ENCODE measurements at regions not wholly inside any gene's neighbourhood (a gene's known extent, or its start where the extent isn't known, plus 50 kb on each side); places are given as distances from the start of the nearest gene placed in this dataset.
"Not testable (repeated sequence)": the region's sequence is repeated elsewhere in the genome, so short reads cannot be mapped to it uniquely, and the experiment has no call there.

DNA sequence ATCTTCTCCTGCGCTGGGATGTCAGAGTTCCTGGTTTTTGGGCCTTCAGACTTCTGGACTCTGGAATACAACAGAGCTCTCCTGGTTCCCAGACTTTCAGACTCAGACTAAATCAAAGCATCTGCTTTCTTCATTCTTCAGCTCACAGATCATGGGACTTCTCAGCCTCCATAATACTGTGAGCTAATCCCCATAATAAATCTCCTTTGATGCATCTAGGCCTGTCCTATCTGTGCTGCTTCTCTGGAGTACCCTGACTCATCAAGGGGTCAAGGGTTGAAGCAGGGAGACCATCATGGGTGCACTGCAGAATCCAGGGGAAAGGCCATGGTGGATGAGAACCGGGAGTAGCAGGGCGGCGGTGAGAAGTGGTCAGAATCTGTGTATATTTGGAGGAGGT lies 1094.1 kb upstream of the TMEM132C start:
- H2AFZ ChIP-seq (ENCODE audit: low read length): no peak overlapping the region
- H3K4me2 ChIP-seq (ENCODE audit: low read depth, low read length, poor library complexity, severe bottlenecking): no peak overlapping the region
- no peaks in the 10 kb centered on the region for H3K4me1 ChIP-seq (ENCODE audit: low read length)
- no peak overlapping the region for H3K4me3 ChIP-seq (ENCODE audit: low read length)
- no peaks in the 10 kb centered on the region for H3K9me2 ChIP-seq (replicated peaks; ENCODE audit: insufficient read depth, low read length)
- H3K27me3 ChIP-seq (ENCODE audit: low read length): no peaks in the 10 kb centered on the region
- no peaks in the 10 kb centered on the region for H3K36me3 ChIP-seq (ENCODE audit: insufficient read depth, low read length)
- H3K27ac ChIP-seq (ENCODE audit: low read length): no peak overlapping the region
- H3K79me2 ChIP-seq (ENCODE audit: low read length): no peaks in the 10 kb centered on the region
- H4K20me1 ChIP-seq (ENCODE audit: insufficient read depth, low read depth, low read length): no peaks in the 10 kb centered on the region
- peaks cover 18% of the 10 kb centered on the region for H3K9me3 ChIP-seq (ENCODE audit: low read length)
- no peak for DNase-seq
- H3K9ac ChIP-seq (ENCODE audit: low read length): no peak overlapping the region

DNA sequence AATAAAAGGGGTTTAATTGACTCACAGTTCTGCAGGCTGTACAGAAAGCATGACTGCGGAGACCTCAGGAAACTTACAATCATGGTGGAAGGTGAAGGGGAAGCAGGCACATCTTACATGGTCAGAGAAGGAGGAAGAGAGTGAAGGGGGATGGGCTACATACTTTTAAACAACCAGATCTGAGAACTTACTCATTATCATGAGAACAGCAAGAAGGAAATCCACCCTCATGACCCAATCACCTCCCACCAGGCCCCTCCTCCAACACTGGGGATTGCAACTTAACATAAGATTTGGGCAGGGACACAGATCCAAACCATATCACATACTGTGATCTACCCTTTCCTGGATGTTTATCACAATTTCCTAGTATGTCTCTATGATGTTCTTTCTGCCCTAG lies 1093.0 kb upstream of the TMEM132C start:
- not testable (repeated sequence) for H3K79me2 ChIP-seq (ENCODE audit: low read length); H3K4me1 ChIP-seq (ENCODE audit: low read length); H3K9me2 ChIP-seq (replicated peaks; ENCODE audit: insufficient read depth, low read length); H3K4me3 ChIP-seq (ENCODE audit: low read length); H2AFZ ChIP-seq (ENCODE audit: low read length); DNase-seq; H3K36me3 ChIP-seq (ENCODE audit: insufficient read depth, low read length); H3K4me2 ChIP-seq (ENCODE audit: low read depth, low read length, poor library complexity, severe bottlenecking); H3K27me3 ChIP-seq (ENCODE audit: low read length); H3K27ac ChIP-seq (ENCODE audit: low read length); H4K20me1 ChIP-seq (ENCODE audit: insufficient read depth, low read depth, low read length); H3K9ac ChIP-seq (ENCODE audit: low read length)
- H3K9me3 ChIP-seq (ENCODE audit: low read length): peaks cover 21% of the 10 kb centered on the region

DNA sequence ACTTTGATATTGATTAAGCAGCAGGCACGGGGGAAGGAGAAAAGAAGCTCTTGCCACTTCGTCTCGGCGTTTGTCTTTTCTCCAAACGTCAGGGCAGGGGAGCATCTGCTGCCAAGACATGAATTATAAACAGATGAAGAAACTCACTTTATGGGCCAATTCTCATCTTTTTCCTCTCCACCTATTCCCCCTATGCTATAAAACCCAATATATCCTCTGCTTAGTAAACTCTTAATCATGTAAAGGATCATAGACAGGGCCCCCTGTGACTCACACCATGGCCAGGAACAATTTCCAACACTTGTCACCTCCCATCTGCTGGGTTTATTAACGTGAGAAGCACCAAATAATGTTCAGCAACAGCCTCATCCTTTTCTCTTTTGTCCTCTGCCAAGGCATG lies 1092.1 kb upstream of the TMEM132C start:
- no peak overlapping the region for H2AFZ ChIP-seq (ENCODE audit: low read length)
- no peaks in the 10 kb centered on the region for H3K79me2 ChIP-seq (ENCODE audit: low read length)

DNA sequence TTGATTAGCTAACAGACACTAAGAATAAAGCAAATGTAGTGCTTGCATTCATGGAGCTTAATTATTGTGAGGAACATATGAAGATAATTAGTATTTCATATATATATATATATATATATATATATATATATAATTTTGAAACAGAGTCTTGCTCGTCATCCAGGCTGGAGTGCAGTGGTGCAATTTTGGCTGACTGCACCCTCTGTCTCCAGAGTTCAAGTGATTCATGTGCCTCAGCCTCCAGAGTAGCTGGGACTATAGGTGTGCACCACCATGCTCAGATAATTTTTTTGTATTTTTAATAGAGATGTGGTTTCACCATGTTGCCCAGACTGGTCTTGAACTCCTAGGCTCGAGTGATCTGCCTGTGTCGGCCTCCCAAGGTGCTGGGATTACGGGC lies 1091.6 kb upstream of the TMEM132C start:
- Histone ChIP-seq H3K4me2 (ENCODE audit: low read depth, low read length, poor library complexity, severe bottlenecking) (no peak overlapping the region), H3K4me3 (ENCODE audit: low read length) (no peak overlapping the region), H3K9ac (ENCODE audit: low read length) (no peak overlapping the region), H3K36me3 (ENCODE audit: insufficient read depth, low read length) (no peaks in the 10 kb centered on the region), H3K9me3 (ENCODE audit: low read length) (peaks cover 21% of the 10 kb centered on the region), H3K27me3 (ENCODE audit: low read length) (no peaks in the 10 kb centered on the region), H3K27ac (ENCODE audit: low read length) (no peak overlapping the region), H4K20me1 (ENCODE audit: insufficient read depth, low read depth, low read length) (no peaks in the 10 kb centered on the region), H2AFZ (ENCODE audit: low read length) (no peak overlapping the region), H3K79me2 (ENCODE audit: low read length) (no peaks in the 10 kb centered on the region), H3K9me2 (replicated peaks; ENCODE audit: insufficient read depth, low read length) (no peaks in the 10 kb centered on the region), H3K4me1 (ENCODE audit: low read length) (no peaks in the 10 kb centered on the region)
- no peak for DNase-seq

More for the DNA sequence above, 1092.1 kb upstream of the TMEM132C start:
- Histone ChIP-seq H3K9me2 (replicated peaks; ENCODE audit: insufficient read depth, low read length) (no peaks in the 10 kb centered on the region), H3K4me3 (ENCODE audit: low read length) (no peak overlapping the region), H3K36me3 (ENCODE audit: insufficient read depth, low read length) (no peaks in the 10 kb centered on the region), H3K27me3 (ENCODE audit: low read length) (no peaks in the 10 kb centered on the region), H3K4me1 (ENCODE audit: low read length) (no peaks in the 10 kb centered on the region), H4K20me1 (ENCODE audit: insufficient read depth, low read depth, low read length) (no peaks in the 10 kb centered on the region), H3K27ac (ENCODE audit: low read length) (no peak overlapping the region), H3K9me3 (ENCODE audit: low read length) (peaks cover 21% of the 10 kb centered on the region), H3K4me2 (ENCODE audit: low read depth, low read length, poor library complexity, severe bottlenecking) (no peak overlapping the region), H3K9ac (ENCODE audit: low read length) (no peak overlapping the region)
- no peak for DNase-seq

DNA sequence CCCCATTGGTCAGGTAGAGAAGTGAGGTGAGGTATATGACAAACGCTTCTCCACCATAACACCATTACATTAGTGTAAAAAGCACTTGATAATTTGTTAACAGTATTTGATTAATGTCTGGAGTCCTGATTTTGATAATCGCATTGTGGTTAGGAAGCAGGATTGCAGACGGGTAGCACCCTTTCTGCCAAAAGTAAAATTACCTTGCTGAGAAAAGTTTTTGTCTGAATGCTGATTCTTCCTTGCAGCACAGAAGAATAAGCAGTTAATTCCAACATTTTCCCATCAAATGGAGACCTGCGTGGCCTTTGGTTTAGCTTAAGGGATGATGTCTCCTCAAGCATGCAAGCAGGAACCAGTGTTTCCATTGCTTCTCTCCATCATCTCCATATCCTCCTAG lies 1090.2 kb upstream of the TMEM132C start:
- no peak overlapping the region for H3K9ac ChIP-seq (ENCODE audit: low read length)
- H4K20me1 ChIP-seq (ENCODE audit: insufficient read depth, low read depth, low read length): no peaks in the 10 kb centered on the region
- no peak for DNase-seq
- H3K4me2 ChIP-seq (ENCODE audit: low read depth, low read length, poor library complexity, severe bottlenecking): no peak overlapping the region
- no peaks in the 10 kb centered on the region for H3K36me3 ChIP-seq (ENCODE audit: insufficient read depth, low read length)
- H3K79me2 ChIP-seq (ENCODE audit: low read length): no peaks in the 10 kb centered on the region
- H3K9me3 ChIP-seq (ENCODE audit: low read length): peaks cover 21% of the 10 kb centered on the region
- no peak overlapping the region for H3K4me3 ChIP-seq (ENCODE audit: low read length)
- H3K9me2 ChIP-seq (replicated peaks; ENCODE audit: insufficient read depth, low read length): no peaks in the 10 kb centered on the region
- no peaks in the 10 kb centered on the region for H3K4me1 ChIP-seq (ENCODE audit: low read length)
- H3K27ac ChIP-seq (ENCODE audit: low read length): no peak overlapping the region
- no peaks in the 10 kb centered on the region for H3K27me3 ChIP-seq (ENCODE audit: low read length)
- H2AFZ ChIP-seq (ENCODE audit: low read length): no peak overlapping the region

DNA sequence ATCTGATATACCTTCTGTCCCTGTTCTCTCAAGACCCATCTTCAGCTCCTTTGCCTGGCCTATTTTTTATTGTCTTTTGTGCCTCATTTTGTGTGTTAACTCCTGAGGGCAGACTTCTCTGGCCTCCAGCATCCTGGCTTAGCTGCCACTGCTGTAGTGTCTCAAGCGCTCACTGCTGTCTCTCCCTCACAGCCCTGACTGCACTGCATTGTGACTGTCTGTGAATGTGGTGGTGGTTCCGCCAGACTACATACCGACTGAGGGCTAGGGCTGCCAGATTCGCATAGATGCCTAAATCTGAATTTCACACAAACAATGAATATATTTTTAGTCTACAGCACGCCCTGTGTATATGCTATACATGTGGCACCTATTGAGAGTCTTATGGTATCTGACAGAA lies 1088.9 kb upstream of the TMEM132C start:
- Histone ChIP-seq H3K9ac (ENCODE audit: low read length) (no peak overlapping the region), H3K9me3 (ENCODE audit: low read length) (peaks cover 16% of the 10 kb centered on the region), H3K9me2 (replicated peaks; ENCODE audit: insufficient read depth, low read length) (no peaks in the 10 kb centered on the region), H3K27ac (ENCODE audit: low read length) (no peak overlapping the region), H3K79me2 (ENCODE audit: low read length) (no peaks in the 10 kb centered on the region), H3K4me1 (ENCODE audit: low read length) (no peaks in the 10 kb centered on the region), H4K20me1 (ENCODE audit: insufficient read depth, low read depth, low read length) (no peaks in the 10 kb centered on the region), H3K4me3 (ENCODE audit: low read length) (no peak overlapping the region), H3K36me3 (ENCODE audit: insufficient read depth, low read length) (no peaks in the 10 kb centered on the region), H3K4me2 (ENCODE audit: low read depth, low read length, poor library complexity, severe bottlenecking) (no peak overlapping the region), H3K27me3 (ENCODE audit: low read length) (no peaks in the 10 kb centered on the region), H2AFZ (ENCODE audit: low read length) (no peak overlapping the region)
- DNase-seq: no peak

DNA sequence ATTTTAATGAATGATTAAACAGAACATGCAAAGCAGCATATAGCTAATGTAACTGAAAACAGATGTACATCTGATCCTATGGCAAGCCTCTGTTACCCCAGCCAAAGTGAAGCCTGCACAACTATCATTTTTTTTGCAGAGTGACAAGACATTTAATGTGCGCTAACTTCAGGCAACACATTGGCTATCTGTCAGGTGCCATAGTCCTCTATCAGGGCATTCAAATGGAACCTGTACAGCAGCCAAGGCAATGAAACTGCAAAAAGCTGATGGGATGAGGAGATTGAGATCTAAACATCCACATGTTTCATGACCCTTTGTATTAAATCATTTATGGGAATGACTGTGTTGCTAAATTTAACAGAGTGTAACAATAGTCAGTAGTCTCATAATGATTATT lies 1088.5 kb upstream of the TMEM132C start:
- no peaks in the 10 kb centered on the region for H3K9me2 ChIP-seq (replicated peaks; ENCODE audit: insufficient read depth, low read length)
- no peaks in the 10 kb centered on the region for H4K20me1 ChIP-seq (ENCODE audit: insufficient read depth, low read depth, low read length)
- no peak overlapping the region for H3K9ac ChIP-seq (ENCODE audit: low read length)

DNA sequence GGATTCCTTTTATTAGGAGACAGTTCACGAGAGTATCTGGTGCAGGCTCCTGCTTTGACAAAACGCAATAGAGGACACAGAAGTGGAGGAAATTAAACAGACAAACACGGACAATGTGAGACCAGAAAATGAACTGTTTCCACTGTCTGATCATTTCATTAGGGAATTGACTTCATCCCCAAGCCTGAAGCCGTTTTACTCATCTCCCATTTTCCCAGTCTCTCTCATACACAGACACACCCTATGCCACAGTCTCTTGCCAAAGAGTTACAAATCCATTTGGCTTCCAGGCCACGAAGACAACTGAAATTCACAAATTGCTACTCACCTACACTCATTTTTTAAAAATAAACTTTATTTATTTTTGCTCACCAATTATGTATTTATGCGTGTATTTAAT lies 1087.8 kb upstream of the TMEM132C start:
- no peaks in the 10 kb centered on the region for H3K9me2 ChIP-seq (replicated peaks; ENCODE audit: insufficient read depth, low read length)
- no peak for DNase-seq

More for the DNA sequence above, 1088.5 kb upstream of the TMEM132C start:
- no peaks in the 10 kb centered on the region for H3K4me1 ChIP-seq (ENCODE audit: low read length)
- no peaks in the 10 kb centered on the region for H3K79me2 ChIP-seq (ENCODE audit: low read length)
- H3K9me3 ChIP-seq (ENCODE audit: low read length): peaks cover 16% of the 10 kb centered on the region
- no peak overlapping the region for H3K27ac ChIP-seq (ENCODE audit: low read length)
- H3K4me3 ChIP-seq (ENCODE audit: low read length): no peak overlapping the region
- no peak for DNase-seq
- no peaks in the 10 kb centered on the region for H3K27me3 ChIP-seq (ENCODE audit: low read length)
- H3K4me2 ChIP-seq (ENCODE audit: low read depth, low read length, poor library complexity, severe bottlenecking): no peak overlapping the region
- H3K36me3 ChIP-seq (ENCODE audit: insufficient read depth, low read length): no peaks in the 10 kb centered on the region
- no peak overlapping the region for H2AFZ ChIP-seq (ENCODE audit: low read length)

DNA sequence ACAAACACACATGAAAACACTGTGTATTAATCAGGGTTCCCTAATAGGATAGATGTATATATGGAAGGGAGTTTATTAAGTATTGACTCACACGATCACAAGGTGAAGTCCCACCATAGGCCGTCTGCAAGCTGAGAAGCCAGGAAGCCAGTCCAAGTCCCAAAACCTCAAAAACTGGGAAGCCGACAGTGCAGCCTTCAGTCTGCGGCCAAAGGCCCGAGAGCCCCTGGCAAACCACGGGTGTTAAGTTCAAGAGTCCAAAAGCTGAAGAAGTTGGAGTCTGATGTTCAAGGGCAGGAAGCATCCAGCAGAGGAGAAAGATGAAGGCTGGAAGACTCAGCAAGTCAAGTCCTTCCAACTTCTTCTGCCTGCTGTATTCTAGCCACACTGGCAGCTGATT lies 1085.0 kb upstream of the TMEM132C start:
- DNase-seq: no peak
- H3K9me2 ChIP-seq (replicated peaks; ENCODE audit: insufficient read depth, low read length): no peaks in the 10 kb centered on the region
- H3K36me3 ChIP-seq (ENCODE audit: insufficient read depth, low read length): no peaks in the 10 kb centered on the region
- no peaks in the 10 kb centered on the region for H3K79me2 ChIP-seq (ENCODE audit: low read length)
- no peak overlapping the region for H3K9ac ChIP-seq (ENCODE audit: low read length)
- H3K27me3 ChIP-seq (ENCODE audit: low read length): no peaks in the 10 kb centered on the region
- no peak overlapping the region for H3K4me3 ChIP-seq (ENCODE audit: low read length)
- no peak overlapping the region for H3K27ac ChIP-seq (ENCODE audit: low read length)
- H3K9me3 ChIP-seq (ENCODE audit: low read length): peaks cover 13% of the 10 kb centered on the region
- H2AFZ ChIP-seq (ENCODE audit: low read length): no peak overlapping the region
- no peak overlapping the region for H3K4me2 ChIP-seq (ENCODE audit: low read depth, low read length, poor library complexity, severe bottlenecking)
- H4K20me1 ChIP-seq (ENCODE audit: insufficient read depth, low read depth, low read length): no peaks in the 10 kb centered on the region
- H3K4me1 ChIP-seq (ENCODE audit: low read length): no peaks in the 10 kb centered on the region

More for the DNA sequence above, 1087.8 kb upstream of the TMEM132C start:
- H3K4me2 ChIP-seq (ENCODE audit: low read depth, low read length, poor library complexity, severe bottlenecking): no peak overlapping the region
- peaks cover 16% of the 10 kb centered on the region for H3K9me3 ChIP-seq (ENCODE audit: low read length)
- no peak overlapping the region for H2AFZ ChIP-seq (ENCODE audit: low read length)
- H3K4me3 ChIP-seq (ENCODE audit: low read length): no peak overlapping the region
- H4K20me1 ChIP-seq (ENCODE audit: insufficient read depth, low read depth, low read length): no peaks in the 10 kb centered on the region
- H3K36me3 ChIP-seq (ENCODE audit: insufficient read depth, low read length): no peaks in the 10 kb centered on the region
- no peak overlapping the region for H3K9ac ChIP-seq (ENCODE audit: low read length)
- no peaks in the 10 kb centered on the region for H3K4me1 ChIP-seq (ENCODE audit: low read length)
- H3K27me3 ChIP-seq (ENCODE audit: low read length): no peaks in the 10 kb centered on the region
- H3K27ac ChIP-seq (ENCODE audit: low read length): no peak overlapping the region
- no peaks in the 10 kb centered on the region for H3K79me2 ChIP-seq (ENCODE audit: low read length)
